RPMI7951 (cell line): ENCODE measurements at regions not wholly inside any gene's neighbourhood (a gene's known extent, or its start where the extent isn't known, plus 50 kb on each side); places are given as distances from the start of the nearest gene placed in this dataset.

ENCODE experiments used
- DNase-seq: peaks from one replicate; pipeline ENCODE4 v3.0.0-alpha.2; 2012; ENCODE audit warnings: low read depth

DNA sequence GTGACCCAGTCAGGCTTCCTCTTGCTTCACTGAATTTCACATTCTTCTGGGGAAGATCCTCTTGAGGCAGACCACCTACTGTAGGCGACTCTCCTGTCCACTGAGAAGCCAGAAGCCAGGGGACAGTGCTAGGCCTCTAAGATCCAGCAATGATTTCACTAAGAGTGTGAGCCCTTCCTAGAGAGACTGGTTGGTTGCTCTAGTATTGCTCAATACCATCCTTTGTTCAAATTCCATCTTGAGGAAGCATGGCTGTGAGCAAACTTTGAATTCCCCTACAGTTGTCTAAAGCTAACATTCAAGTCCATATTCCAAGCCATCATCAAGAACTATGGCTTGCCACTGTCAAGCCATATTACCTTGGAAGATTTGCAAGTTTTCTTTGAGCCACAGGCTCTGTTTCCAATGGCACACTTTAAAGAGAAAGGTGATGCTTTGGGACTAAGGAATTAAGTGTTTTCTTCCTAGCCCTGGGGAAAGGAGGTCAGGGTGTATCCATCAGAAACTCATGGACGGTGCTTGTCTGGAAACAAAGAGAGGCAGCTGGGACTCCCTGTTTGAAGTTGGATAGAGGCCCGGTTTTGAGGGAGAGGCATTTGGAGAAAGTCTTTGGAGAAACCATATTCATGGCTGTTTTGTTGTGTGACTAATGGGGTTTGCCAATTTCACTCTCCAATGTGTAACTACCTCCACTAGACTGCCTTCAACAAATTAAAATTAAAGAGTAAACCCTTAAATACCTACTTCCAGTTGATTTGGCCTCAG lies 1217.9 kb downstream of the VRK1 start:
- DNase-seq: no peak

DNA sequence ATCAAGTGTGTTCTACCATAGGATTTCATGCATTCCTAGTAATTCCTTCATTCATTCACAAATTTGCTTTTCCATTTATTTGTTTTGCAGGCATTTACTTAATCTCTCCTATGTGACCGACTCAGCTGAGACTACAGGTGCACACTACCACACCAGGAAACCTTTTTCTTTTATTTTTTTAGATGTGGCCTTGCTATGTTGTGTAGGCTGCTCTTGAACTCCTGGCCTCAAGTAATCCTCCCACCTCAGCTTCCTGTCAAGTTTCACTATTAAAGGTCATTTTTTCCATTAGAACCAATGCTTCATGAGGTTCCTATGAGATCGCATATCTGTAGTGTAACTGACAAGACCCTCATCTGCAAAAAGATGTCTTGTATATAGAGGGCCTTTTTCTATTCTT lies 1218.7 kb downstream of the VRK1 start:
- DNase-seq: no peak

DNA sequence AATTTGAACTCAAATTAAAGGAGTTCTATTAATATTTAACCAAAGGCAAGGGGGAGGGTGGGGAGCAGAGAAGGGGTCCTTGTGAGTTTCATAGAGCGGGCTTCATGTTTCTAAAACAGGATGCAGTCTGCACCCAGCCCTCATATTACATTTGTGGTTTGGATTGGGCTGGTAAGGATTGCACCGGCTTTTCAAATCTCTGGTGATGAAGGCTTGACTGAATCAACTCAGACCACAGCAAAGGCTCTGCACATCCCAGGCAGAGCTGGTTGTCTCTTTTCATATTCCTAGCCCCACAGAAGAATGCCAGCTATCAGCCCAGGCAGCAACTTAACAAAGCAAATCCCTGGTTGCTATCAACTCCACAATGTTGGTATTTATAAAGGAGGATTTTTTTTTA lies 1221.4 kb downstream of the VRK1 start:
- no peak for DNase-seq

DNA sequence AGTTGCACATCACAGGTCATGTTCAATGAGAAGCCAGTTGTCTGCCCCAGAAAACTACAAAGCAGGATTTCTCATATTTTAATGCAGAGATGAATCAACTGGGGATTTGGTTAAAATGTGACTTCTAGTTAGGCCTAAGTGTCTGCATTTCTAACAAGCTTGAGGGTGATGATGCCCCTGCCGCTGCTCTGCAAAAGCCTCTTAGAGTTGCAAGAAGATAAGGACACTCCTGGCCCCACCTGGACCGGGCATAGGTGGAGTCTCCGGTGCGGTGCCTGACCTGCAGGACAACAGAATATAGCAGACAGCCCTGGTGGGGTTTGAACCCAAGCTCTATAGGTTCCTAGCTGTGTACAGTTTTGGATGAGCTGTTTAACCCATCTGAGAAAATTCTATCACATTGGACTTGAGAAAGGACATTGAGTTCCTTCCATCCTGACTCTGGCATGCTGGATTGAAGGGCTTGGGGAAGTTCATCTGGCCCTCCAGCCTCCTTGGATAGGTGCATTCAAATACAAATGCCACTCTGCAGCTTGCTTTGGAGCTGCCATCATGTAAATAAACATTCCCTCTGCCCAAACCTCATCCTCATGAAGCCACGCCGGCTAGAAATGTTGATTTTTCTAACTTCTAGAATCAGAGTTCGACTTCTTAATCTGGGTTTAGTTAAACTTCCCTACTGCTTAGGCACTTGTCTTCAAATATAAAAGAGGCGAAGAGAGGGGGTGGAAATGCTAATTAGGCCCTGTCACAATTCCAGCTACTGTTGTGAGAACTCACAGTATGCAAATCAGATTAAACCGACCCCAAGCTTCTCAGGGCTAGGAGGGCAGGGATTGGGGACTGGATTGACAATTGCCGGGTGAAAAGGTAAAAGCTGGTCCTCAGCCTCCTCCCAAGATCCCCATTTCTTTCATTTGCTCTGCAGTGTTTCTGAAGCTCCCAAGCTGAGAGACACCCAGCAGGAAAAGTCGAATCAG lies 1225.6 kb downstream of the VRK1 start:
- no peak for DNase-seq

DNA sequence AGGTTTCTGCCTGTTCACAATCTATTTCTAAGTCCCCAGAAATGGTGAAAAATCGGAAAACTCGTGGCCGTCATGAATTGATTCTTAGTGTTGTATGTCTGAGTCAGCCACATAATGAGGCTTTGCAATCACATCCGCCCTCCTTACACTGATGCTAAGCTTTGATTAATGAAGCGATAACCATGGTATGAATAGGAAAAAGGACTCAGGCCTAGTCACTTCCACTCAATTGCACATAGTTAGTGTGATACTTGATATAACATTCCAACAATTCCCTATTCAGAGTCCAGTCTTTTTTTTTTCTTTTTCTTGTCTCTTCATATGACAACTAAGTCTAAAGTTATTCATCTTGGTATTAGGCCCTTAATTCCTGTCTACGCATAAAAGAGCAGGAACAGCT lies 1231.0 kb downstream of the VRK1 start:
- no peak for DNase-seq

DNA sequence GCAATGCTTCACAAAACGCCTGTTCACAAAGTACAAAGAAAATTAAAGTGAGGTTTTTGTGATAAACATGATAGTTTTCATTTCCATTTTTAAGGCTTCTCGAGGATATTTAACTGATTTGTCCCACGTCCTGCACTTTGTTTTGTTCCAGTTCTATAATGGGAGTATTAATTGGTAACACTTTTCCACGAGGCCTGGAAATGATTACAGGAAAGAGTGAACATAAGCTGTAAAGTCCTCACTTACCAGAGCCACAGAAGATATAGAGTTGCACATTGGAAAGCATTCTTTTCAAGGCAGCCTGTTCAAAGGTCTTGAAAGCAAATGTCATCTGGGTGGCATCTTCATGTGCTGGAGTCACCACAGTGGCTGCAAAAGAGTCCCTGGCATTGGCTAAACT lies 1236.6 kb downstream of the BCL11B start:
- DNase-seq: no peak

DNA sequence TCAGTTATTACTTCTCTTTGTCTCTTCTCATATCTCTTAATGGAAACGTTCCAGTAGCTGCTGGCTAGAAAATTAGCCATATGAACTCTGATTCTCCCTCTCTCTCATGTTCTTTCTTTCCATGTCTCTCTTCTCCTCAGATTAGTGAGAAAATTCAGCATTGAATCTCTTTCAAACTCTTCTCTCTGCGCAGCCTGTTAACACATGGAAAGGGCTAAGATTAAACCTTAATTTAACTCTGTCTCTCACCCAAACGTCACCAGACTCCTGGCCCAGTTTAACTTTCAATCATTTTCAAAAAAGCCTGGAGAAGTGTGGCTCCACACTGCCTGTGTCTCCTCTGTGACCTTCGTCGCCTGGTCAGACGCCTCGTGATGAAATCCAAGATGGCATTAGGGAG lies 1234.2 kb downstream of the BCL11B start:
- DNase-seq: no peak

DNA sequence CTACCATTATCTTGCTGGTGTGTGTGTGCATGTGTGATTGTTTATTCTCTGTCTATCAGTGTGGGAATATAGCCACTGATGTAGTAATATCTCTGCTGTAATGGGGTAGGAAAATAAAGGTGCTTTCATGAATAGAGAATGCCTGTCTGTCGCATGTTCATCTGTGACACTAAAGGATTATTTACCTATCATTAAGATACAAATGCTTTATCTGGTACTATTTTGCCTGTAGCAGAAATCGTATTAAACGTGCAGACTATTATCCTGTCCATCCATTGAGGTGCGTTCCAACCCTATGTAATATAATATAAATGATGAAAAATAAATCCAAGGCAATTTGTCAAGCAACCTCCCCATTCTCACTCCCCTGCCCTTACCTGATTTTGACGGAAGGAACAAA lies 1215.1 kb downstream of the BCL11B start:
- no peak for DNase-seq

DNA sequence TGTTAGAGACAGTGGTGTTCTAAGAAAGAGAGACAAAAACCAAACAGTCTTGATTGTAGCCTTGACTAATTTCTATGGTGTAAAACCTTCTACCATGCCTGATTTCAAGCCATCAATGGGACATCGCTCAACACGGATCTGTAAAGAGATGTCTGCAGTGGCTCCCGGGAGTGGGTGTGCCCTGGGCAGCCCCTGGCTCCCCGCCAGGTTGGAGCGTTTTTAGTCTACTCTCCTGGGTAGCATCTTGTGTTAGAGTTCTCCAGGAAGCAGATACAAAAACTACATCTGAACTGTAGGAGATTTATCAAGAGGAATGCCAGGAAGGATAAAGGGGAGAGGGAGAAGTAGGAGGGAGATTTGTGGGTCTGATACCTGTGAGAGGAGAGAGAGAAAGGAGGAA lies 1212.9 kb downstream of the BCL11B start:
- DNase-seq: no peak

DNA sequence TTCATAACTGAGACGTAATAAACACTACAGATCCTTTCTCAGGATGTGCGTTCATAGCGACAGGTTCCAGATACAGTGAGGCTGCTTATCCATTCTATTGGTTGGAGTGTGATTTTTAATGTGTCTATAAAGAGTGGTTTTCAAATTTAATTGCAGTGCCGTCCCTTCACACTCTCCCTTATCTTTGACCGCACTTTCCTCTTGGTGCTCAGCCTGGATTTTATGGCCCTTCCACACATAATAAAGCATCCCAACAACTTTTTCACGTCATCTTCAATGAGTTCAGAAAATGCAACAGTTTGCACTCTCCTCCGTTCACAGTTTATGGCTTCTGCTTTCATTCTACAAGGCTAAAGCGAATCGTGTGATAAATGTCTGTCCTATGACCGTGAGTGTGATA lies 1209.9 kb downstream of the BCL11B start:
- no peak for DNase-seq

DNA sequence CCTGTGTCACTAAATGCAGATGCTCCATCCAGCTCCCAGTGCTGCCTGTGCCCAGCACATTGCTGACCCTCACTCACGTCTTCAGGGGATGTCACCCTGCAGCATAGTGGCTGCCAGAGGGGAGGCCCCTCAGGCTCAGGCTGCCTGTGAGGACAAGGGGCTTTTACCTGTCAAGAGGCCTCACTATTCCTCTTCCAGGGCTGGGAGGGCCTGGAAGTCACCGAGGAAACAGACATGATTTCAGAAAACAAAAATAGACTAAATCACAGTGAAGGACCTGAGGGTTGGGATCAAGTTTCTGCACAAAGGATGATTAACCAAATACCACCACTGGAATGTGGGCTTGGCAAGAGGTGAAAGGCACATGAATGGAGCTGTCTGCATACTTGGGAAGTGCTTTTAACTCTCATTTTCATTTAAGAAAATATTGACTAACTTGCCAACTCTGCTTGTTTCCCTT lies 1202.3 kb downstream of the BCL11B start:
- no peak for DNase-seq

DNA sequence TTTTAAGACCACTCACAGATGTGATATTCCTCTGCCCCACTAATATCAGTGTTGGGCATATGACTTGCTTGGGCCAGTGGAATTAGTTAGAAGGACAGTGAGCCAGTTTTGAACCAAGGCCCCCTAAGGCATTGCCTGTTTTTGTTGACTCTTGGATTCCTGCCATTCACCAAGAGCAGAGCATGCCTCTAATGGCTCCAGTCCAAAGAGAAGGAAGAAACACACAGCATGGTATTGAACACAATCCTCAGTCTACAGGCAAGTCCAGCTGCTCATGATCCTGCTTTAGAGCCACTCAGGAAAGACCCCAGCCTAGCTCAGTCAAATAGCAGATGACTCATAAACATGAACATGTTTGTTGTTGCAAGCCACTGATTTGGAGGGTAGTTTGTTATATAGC lies 1201.5 kb downstream of the BCL11B start:
- no peak for DNase-seq

DNA sequence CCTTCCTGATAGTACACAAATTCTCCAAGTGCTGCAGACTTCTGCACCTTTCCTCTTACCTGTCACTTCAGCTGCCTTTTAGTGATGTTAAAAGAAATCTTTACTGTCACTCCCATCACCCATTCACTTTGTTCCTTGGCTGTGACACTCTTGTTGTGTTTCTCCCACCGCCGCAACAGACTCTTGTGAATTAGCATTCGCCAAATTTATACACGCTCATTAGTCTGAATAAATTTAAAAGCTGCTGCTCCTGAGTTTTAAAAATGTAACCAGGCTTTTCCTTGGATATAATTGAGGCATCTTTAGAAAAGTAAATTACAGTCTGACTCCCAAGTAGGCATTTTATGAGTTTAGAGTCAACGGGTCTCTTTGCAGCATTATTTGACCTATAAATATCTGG lies 1197.9 kb downstream of the BCL11B start:
- DNase-seq: no peak

DNA sequence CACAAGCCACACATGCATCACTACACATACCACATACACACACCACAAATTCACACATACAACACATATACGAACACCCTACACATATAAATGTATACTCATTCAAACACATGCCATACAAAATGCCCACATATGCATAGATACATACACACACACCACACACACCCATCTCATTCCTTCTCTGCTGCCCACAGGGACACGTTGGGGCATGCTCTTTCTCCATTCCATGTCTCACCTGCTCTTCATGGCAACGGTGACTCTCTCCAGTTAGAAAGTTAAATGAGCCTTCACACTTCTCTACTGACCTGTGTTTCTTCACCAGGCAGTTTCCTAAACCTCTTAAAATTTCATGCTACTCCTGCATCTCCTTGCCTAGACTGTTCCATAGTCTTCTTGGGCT lies 1194.8 kb downstream of the BCL11B start:
- no peak for DNase-seq

DNA sequence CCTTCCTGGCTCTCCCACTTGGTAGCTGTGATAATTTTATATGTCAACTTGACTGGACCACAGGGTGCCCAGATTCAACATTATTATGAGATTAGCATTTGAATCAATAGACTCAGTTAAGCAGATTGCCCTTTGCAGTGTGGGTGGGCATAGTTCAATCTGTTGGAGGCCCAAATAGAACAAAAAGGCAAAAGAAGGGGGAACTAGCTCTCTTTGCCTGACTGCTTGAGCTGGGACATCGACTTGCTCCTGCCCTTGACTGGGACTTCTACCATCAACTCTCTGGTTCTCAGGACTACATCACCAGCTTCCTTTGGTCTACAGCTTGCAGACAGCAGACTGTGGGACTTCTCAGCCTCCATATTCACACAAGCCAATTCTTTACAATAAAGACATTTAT lies 1189.2 kb downstream of the BCL11B start:
- no peak for DNase-seq

DNA sequence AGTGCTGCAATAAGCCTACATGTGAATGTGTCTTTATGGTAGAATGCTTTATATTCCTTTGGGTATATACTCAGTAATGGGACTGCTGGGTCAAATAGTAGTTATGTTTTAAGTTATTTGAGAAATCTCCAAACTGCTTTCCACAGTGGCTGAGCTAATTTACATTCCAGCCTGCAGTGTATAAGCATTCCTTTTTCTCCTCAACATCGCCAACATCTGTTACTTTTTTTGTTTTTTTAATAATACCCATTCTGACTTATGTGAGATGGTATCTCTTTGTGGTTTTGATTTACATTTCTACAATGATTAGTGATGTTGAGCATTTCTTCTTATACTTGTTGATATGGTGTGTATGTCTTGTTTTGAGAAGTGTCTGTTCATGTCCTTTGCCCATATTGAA lies 1186.2 kb downstream of the BCL11B start:
- DNase-seq: no peak

DNA sequence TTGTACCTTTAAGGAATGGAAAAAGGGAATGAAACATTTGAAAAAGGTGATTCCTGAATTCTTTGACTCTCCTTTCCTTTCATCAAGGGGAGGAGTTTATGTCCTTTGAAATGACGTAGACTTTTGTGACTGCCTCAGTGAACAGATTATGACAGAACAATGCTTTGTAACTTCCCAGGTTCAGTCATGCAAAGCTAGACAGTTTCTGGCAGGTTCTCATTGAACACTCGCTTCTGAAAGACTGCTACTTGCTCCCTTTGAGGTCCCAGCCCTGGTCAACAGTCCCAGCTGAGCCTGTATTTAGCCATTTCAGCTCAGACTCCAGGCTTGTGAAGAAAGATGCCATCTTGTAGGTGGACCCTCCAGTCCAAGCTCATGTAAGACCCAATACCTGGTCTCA lies 1178.9 kb downstream of the BCL11B start:
- DNase-seq: no peak

DNA sequence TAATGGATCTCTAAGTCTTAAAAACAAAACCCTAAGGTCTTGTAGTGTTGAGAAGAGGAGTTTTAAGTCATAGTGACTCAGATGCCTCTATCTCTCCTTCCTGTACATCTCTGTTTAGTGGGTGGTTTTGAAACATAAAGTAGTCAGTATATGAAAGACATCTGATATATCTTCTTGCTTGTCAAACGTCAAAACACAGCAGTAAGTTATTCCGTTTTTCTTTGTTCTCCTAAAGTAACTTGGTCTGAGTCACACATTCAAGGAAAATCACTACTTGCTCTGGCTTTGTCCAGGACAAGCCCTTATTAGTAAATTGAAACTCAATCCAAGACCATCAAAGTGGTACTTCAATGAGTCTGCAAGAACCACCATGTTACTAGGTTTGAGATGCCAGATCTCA lies 1172.5 kb downstream of the BCL11B start:
- no peak for DNase-seq

DNA sequence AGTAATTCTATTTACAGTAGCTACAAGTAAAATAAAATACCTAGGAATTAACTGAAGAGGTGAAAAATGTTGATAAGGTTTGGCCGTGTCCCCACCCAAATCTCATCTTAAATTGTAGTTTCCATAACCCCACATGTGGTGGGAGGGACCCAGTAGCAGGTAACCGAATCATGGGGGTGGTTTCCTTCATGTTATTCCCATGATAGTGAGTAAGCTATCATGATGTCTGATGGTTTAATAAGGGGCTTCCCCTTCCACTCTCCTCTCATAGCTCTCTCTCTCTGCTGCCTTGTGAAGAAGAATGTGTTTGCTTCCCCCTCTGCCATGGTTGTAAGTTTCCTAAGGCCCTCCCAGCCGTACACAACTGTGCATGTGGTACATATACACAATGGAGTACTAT lies 1170.7 kb downstream of the BCL11B start:
- DNase-seq: no peak

DNA sequence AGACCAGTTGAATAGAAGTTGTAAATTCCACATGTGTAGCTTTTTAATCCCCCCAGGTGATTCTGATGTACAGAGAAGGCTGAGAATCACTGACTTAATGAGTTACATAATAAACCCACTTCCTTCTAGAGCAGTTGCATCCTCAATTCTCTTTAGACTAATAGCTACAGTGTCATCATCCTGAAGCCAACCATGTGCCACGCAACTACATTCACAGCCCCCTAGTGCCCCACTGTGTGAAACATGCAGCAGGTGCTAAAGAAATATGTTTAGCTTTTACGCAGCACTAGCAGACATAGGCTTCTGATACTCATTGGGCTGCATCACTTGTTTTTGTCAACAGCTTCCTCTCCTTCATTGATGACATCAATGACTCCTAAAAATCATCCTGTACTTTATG lies 1168.3 kb downstream of the BCL11B start:
- DNase-seq: no peak

DNA sequence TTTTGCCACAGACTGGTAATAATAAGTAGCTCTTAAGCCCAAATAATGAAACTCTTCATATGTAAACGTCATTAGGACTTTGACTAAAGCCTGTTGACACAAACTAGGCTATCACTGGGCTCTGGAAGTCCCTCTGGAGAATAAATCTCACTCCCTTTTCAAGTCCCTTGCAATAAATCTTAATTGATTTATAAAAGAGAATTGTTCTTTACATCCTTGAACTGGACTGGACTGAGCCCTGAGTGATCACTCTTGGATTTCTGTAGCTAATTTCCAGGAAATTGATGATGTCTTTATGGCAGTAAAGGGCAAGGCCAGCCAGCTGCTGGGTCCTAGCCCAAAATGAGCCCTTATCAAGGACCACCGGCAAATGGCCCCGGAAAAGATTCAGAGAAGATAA lies 1162.7 kb downstream of the BCL11B start:
- DNase-seq: no peak

DNA sequence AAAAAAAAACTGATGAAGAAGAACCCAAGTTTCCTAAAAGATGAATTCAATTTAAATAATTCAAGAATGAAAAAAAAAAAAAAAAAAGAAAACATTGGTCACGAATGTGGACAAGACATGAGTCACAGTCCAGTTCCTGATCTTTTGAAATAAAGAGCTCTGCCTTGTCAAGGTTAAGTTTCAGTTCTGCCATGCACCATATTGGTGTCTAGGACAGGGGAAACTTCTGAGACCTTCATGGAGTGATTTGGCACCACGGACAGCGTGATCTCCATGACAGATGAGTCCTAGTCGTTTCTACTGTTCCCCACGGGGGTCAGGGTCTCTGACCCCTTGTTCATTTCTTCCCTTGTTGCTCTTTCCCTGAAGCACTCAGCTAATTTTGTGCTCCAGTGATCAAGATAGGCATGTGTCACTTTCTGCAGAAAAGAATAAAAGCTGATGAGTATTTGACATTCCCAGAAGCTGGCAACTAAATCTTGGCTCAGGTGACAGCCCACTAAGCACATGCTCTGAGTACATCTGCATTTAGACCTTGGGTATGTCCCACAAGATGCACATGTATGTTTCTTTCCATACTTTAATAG lies 1159.7 kb downstream of the BCL11B start:
- no peak for DNase-seq
